ENCODE measurements at regions not wholly inside any gene's neighbourhood (a gene's known extent, or its start where the extent isn't known, plus 50 kb on each side); places are given as distances from the start of the nearest gene placed in this dataset.

- Histone ChIP-seq H3K36me3 (replicated peaks in 1 of 2; ENCODE audit: control extremely low read depth in 1 of 2, control insufficient read depth in 1 of 2, extremely low read depth in 1 of 2, insufficient read depth in 2 of 2, low read length in 1 of 2) (peaks cover 0 to 5% of the 10 kb centered on the region in 2 experiments), H3K9ac (ENCODE audit: low read length) (no peak overlapping the region), H3K4me3 (ENCODE audit: control extremely low read depth in 1 of 5, extremely low read depth in 1 of 5, insufficient read depth in 1 of 5, low read depth in 2 of 5, low read length in 4 of 5) (no peak overlapping the region), H3K4me1 (ENCODE audit: control insufficient read depth in 2 of 2, insufficient read depth in 2 of 2, low read length in 2 of 2) (peaks cover 57 to 58% of the 10 kb centered on the region in 2 donors), H3K9me3 (ENCODE audit: control extremely low read depth in 1 of 3, control insufficient read depth in 2 of 3, insufficient read depth in 1 of 3, low read length in 2 of 3) (no peaks in the 10 kb centered on the region), H2AFZ (ENCODE audit: insufficient read depth, low read depth, low read length, poor library complexity, severe bottlenecking) (no peak overlapping the region), H4K20me1 (ENCODE audit: control insufficient read depth, insufficient read depth, low read length, poor library complexity, severe bottlenecking) (peaks cover 49% of the 10 kb centered on the region), H3K27ac (ENCODE audit: low read length in 2 of 2) (peak overlapping the region; percentile 23 to 59), H3K4me2 (replicated peaks; ENCODE audit: low read depth, low read length, poor library complexity, severe bottlenecking) (peak overlapping the region; percentile 33), H3K79me2 (ENCODE audit: control insufficient read depth, insufficient read depth, low read length) (peaks cover 98% of the 10 kb centered on the region), H3K27me3 (replicated peaks in 1 of 4; ENCODE audit: control extremely low read depth in 1 of 4, control insufficient read depth in 3 of 4, insufficient read depth in 4 of 4, low read length in 3 of 4) (no peaks in the 10 kb centered on the region)
- WGBS (ENCODE audit: insufficient coverage), result 94% methylated on average over 2 of the region's 3 CpGs
- Mint-ChIP-seq H3K9me3 (ENCODE audit: insufficient read depth) (no peaks in the 10 kb centered on the region), H3K4me3 (peak overlapping the region; percentile 66), H3K4me1 (peaks cover 78% of the 10 kb centered on the region), H3K27ac (peak overlapping the region; percentile 62), H3K27me3 (no peaks in the 10 kb centered on the region)
- ATAC-seq (ENCODE audit: low read depth), result no peak
- CTCF ChIA-PET, result interaction anchor here (0.9 to 4.6 kb wide), 6 partner anchors 10 to 311 kb away, joined by 3 to 29 read pairs (median 9); no protein-coding TSS in a partner anchor
- DNase-seq, result no peak
- TF ChIP-seq EZH2 (IDR thresholded peaks at IDR 0.05; ENCODE audit: borderline replicate concordance, insufficient read depth, low read depth, low read length, poor library complexity, severe bottlenecking) (no peak), CTCF (IDR thresholded peaks at IDR 0.05) (no peak)
- POLR2A ChIA-PET, result interaction anchor here (1.3 kb wide), 1 partner anchor 8 kb away, joined by 5 read pairs; no protein-coding TSS in a partner anchor
- intact Hi-C loops (cut with micrococcal nuclease), result loop anchor here (5.0 kb wide), 2 partner anchors 35 to 45 kb away; no protein-coding TSS in a partner anchor
Observed at GRCh38 chr2:134197445-134197844, 56.4 kb upstream of the MGAT5 start.

DNA sequence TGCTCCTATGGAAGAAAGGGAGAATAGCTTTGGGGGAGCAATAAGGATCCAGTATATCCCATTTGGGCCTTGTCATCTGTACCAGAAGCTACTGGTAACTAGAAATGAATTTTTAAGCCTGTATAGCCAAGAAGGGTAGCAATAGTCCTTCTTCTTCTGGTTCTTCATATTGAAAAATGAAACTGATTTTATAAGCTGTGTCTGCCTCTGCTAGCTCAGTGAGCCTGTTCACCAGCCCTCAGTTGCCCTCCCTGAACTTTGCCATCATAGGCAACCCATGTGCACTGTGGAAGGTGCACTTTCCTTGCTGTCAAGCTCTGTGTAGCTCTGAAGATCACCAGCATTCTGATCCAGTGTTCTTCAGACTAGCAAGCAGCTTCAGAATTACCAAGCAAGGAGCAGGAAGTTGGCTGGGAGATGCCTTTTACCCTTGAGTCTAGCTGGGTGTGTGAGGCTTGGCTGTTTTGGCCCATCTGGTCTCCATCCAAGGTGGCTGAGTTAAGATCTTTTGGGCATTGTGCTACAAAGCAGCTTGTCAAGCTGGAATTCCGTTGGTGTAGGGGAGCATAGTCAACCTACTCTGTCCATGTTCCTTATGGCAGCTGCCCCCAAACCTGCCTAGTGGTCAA lies 55.8 kb upstream of the MGAT5 start:
- Mint-ChIP-seq H3K4me3 (peak overlapping the region; percentile 66), H3K4me1 (peaks cover 82% of the 10 kb centered on the region), H3K9me3 (ENCODE audit: insufficient read depth) (no peaks in the 10 kb centered on the region), H3K27ac (peak overlapping the region; percentile 62), H3K27me3 (no peaks in the 10 kb centered on the region)
- POLR2A ChIA-PET, result interaction anchor here (1.3 kb wide), 1 partner anchor 9 kb away, joined by 5 read pairs; no protein-coding TSS in a partner anchor
- H3K9ac ChIP-seq (ENCODE audit: low read length), result no peak overlapping the region
- peaks cover 56 to 57% of the 10 kb centered on the region in 2 donors for H3K4me1 ChIP-seq (ENCODE audit: control insufficient read depth in 2 of 2, insufficient read depth in 2 of 2, low read length in 2 of 2)
- TF ChIP-seq EZH2 (IDR thresholded peaks at IDR 0.05; ENCODE audit: borderline replicate concordance, insufficient read depth, low read depth, low read length, poor library complexity, severe bottlenecking), result no peak
- TF ChIP-seq CTCF (IDR thresholded peaks at IDR 0.05), result no peak
- no peaks in the 10 kb centered on the region for H3K27me3 ChIP-seq (replicated peaks in 1 of 4; ENCODE audit: control extremely low read depth in 1 of 4, control insufficient read depth in 3 of 4, insufficient read depth in 4 of 4, low read length in 3 of 4)
- peaks cover 49% of the 10 kb centered on the region for H4K20me1 ChIP-seq (ENCODE audit: control insufficient read depth, insufficient read depth, low read length, poor library complexity, severe bottlenecking)
- peak overlapping the region; percentile 33 for H3K4me2 ChIP-seq (replicated peaks; ENCODE audit: low read depth, low read length, poor library complexity, severe bottlenecking)
- 100% methylated on average over 1 of the region's 1 CpG for WGBS (ENCODE audit: insufficient coverage)
- H3K4me3 ChIP-seq (ENCODE audit: control extremely low read depth in 1 of 5, extremely low read depth in 1 of 5, insufficient read depth in 1 of 5, low read depth in 2 of 5, low read length in 4 of 5), result no peak overlapping the region
- CTCF ChIA-PET, result interaction anchor here (0.9 to 4.6 kb wide), 9 partner anchors 9 to 214 kb away, joined by 3 to 29 read pairs (median 3); no protein-coding TSS in a partner anchor
- no peak for DNase-seq
- intact Hi-C loops (cut with micrococcal nuclease), result loop anchor here (5.0 kb wide), 2 partner anchors 34 to 46 kb away; no protein-coding TSS in a partner anchor
- H3K9me3 ChIP-seq (ENCODE audit: control extremely low read depth in 1 of 3, control insufficient read depth in 2 of 3, insufficient read depth in 1 of 3, low read length in 2 of 3), result no peaks in the 10 kb centered on the region
- no peak for ATAC-seq (ENCODE audit: low read depth)
- peak overlapping the region; percentile 23 to 59 for H3K27ac ChIP-seq (ENCODE audit: low read length in 2 of 2)
- H3K36me3 ChIP-seq (replicated peaks in 1 of 2; ENCODE audit: control extremely low read depth in 1 of 2, control insufficient read depth in 1 of 2, extremely low read depth in 1 of 2, insufficient read depth in 2 of 2, low read length in 1 of 2), result peaks cover 0 to 5% of the 10 kb centered on the region in 2 experiments
- peaks cover 99% of the 10 kb centered on the region for H3K79me2 ChIP-seq (ENCODE audit: control insufficient read depth, insufficient read depth, low read length)
- no peak overlapping the region for H2AFZ ChIP-seq (ENCODE audit: insufficient read depth, low read depth, low read length, poor library complexity, severe bottlenecking)
